ENCODE measurements at regions not wholly inside any gene's neighbourhood (a gene's known extent, or its start where the extent isn't known, plus 50 kb on each side); places are given as distances from the start of the nearest gene placed in this dataset.

DNA sequence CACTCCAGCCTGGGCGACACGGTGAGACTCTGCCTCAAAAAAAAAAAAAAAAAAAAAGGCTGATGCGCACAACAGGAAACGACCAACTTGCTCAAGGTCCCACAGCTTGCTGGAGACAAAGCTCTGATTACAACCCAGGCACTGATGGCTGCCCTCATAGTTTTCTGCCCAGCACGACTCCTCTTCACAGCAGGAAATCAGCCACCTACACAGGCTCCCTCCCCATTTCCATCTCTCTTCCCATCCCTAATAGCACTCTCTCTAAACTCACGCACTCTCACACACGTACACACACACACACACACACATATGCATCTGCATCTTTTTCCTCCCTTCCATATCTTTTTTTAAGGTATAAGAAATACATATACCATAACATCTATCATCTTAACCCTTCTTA, 153.5 kb upstream of the SOD1 start:
- Histone ChIP-seq H3K4me1 (ENCODE audit: control insufficient read depth, insufficient read depth, low read depth, low read length) (peaks cover 13% of the 10 kb centered on the region), H3K79me1 (replicated peaks; ENCODE audit: low read length, poor library complexity, severe bottlenecking) (no peaks in the 10 kb centered on the region), H3K4me3 (ENCODE audit: insufficient read depth in 1 of 2, low read depth in 1 of 2, low read length in 2 of 2) (no peak overlapping the region), H2BK15ac (ENCODE audit: low read depth, poor library complexity, severe bottlenecking) (no peak overlapping the region), H4K8ac (ENCODE audit: low read length) (no peak overlapping the region), H2AFZ (ENCODE audit: low read depth, low read length) (no peak overlapping the region), H2AK5ac (ENCODE audit: low read length, severe bottlenecking) (no peak overlapping the region), H3K9me3 (ENCODE audit: control insufficient read depth, low read length) (no peaks in the 10 kb centered on the region), H3K14ac (ENCODE audit: low read length in 2 of 2) (no peak overlapping the region), H3K27ac (ENCODE audit: low read length, poor library complexity, severe bottlenecking) (no peak overlapping the region), H2BK5ac (ENCODE audit: low read depth, low read length, poor library complexity, severe bottlenecking) (no peak overlapping the region), H3K18ac (ENCODE audit: low read depth in 1 of 2, low read length in 2 of 2) (no peak overlapping the region), H3K36me3 (ENCODE audit: control insufficient read depth in 1 of 2, insufficient read depth in 2 of 2, low read depth in 1 of 2, low read length in 2 of 2) (no peaks in the 10 kb centered on the region), H4K91ac (ENCODE audit: low read length) (no peak overlapping the region), H3K9ac (ENCODE audit: low read length) (no peak overlapping the region), H3K27me3 (ENCODE audit: control insufficient read depth in 1 of 2, insufficient read depth in 1 of 2, low read length in 2 of 2) (no peaks in the 10 kb centered on the region), H3K4me2 (ENCODE audit: low read length, poor library complexity, severe bottlenecking) (no peak overlapping the region), H3K4ac (ENCODE audit: low read depth in 1 of 2, low read length in 2 of 2) (no peak overlapping the region), H3K23ac (ENCODE audit: low read length in 2 of 2) (no peak overlapping the region), H2BK120ac (ENCODE audit: low read depth, low read length) (no peak overlapping the region), H2BK12ac (ENCODE audit: low read length in 2 of 2) (no peak overlapping the region)
- no peak for DNase-seq
- 78% methylated on average over 7 of the region's 7 CpGs for whole genome bisulfite sequencing

DNA sequence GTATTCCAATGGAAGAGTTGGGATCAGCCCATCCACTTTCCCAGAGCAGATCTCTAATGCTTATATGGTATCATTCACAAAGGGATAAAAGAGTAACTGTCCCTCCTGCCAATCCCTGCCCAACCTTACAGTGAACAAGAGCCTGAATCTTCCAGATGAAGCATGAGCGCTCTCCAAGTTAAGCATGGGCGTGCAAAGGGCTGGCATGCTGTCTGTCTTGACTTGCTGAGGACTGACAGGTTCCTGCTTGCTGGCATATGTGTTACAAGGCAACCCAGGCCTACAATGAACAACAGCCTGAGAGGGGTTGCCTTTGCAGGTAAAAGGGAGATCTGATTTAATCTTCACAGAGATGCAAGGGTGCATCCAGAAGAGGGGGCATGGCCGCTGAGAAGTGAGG, 155.6 kb upstream of the SOD1 start:
- H3K4ac ChIP-seq (ENCODE audit: low read depth in 1 of 2, low read length in 2 of 2), result no peak overlapping the region
- H2BK120ac ChIP-seq (ENCODE audit: low read depth, low read length), result no peak overlapping the region
- H4K8ac ChIP-seq (ENCODE audit: low read length), result no peak overlapping the region
- H3K4me3 ChIP-seq (ENCODE audit: insufficient read depth in 1 of 2, low read depth in 1 of 2, low read length in 2 of 2), result no peak overlapping the region
- no peak overlapping the region for H2BK12ac ChIP-seq (ENCODE audit: low read length in 2 of 2)
- H3K18ac ChIP-seq (ENCODE audit: low read depth in 1 of 2, low read length in 2 of 2), result no peak overlapping the region
- H3K36me3 ChIP-seq (ENCODE audit: control insufficient read depth in 1 of 2, insufficient read depth in 2 of 2, low read depth in 1 of 2, low read length in 2 of 2), result no peaks in the 10 kb centered on the region
- no peak overlapping the region for H2AFZ ChIP-seq (ENCODE audit: low read depth, low read length)
- H2AK5ac ChIP-seq (ENCODE audit: low read length, severe bottlenecking), result no peak overlapping the region
- DNase-seq, result no peak
- H3K14ac ChIP-seq (ENCODE audit: low read length in 2 of 2), result no peak overlapping the region
- H3K23ac ChIP-seq (ENCODE audit: low read length in 2 of 2), result no peak overlapping the region
- no peaks in the 10 kb centered on the region for H3K79me1 ChIP-seq (replicated peaks; ENCODE audit: low read length, poor library complexity, severe bottlenecking)
- H2BK15ac ChIP-seq (ENCODE audit: low read depth, poor library complexity, severe bottlenecking), result no peak overlapping the region
- 95% methylated on average over 3 of the region's 3 CpGs for WGBS
- H2BK5ac ChIP-seq (ENCODE audit: low read depth, low read length, poor library complexity, severe bottlenecking), result no peak overlapping the region
- no peaks in the 10 kb centered on the region for H3K27me3 ChIP-seq (ENCODE audit: control insufficient read depth in 1 of 2, insufficient read depth in 1 of 2, low read length in 2 of 2)
- H3K27ac ChIP-seq (ENCODE audit: low read length, poor library complexity, severe bottlenecking), result no peak overlapping the region
- H3K9me3 ChIP-seq (ENCODE audit: control insufficient read depth, low read length), result no peaks in the 10 kb centered on the region
- no peak overlapping the region for H4K91ac ChIP-seq (ENCODE audit: low read length)
- peaks cover 2% of the 10 kb centered on the region for H3K4me1 ChIP-seq (ENCODE audit: control insufficient read depth, insufficient read depth, low read depth, low read length)
- no peak overlapping the region for H3K9ac ChIP-seq (ENCODE audit: low read length)
- no peak overlapping the region for H3K4me2 ChIP-seq (ENCODE audit: low read length, poor library complexity, severe bottlenecking)

DNA sequence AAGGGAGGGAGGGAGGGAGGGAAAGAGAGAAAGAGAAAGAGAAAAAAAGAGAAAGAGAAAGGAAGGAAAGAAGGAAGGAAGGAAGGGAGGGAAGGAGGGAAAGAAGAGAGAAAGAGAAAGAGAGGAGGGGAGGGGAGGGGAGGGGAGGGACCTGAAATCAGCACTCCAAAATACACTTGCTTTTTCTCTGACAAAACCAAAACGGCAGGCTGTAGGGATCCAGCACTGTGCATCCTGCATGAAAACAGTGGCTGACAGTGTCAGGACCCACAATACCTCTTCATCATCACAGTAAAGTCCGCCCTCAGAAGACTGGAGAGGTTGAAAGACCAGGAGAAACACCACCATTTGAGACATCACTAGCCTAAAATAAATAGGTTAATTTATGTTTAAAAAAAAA, 156.0 kb upstream of the SOD1 start:
- Histone ChIP-seq H4K91ac (ENCODE audit: low read length) (no peak overlapping the region), H2AFZ (ENCODE audit: low read depth, low read length) (no peak overlapping the region), H3K4me1 (ENCODE audit: control insufficient read depth, insufficient read depth, low read depth, low read length) (peaks cover 2% of the 10 kb centered on the region), H2BK15ac (ENCODE audit: low read depth, poor library complexity, severe bottlenecking) (no peak overlapping the region), H3K27me3 (ENCODE audit: control insufficient read depth in 1 of 2, insufficient read depth in 1 of 2, low read length in 2 of 2) (peaks cover 0 to under 1% of the 10 kb centered on the region in 2 experiments), H3K4me3 (ENCODE audit: insufficient read depth in 1 of 2, low read depth in 1 of 2, low read length in 2 of 2) (no peak overlapping the region), H3K23ac (ENCODE audit: low read length in 2 of 2) (no peak overlapping the region), H2AK5ac (ENCODE audit: low read length, severe bottlenecking) (no peak overlapping the region), H3K9me3 (ENCODE audit: control insufficient read depth, low read length) (no peaks in the 10 kb centered on the region), H2BK120ac (ENCODE audit: low read depth, low read length) (no peak overlapping the region), H3K4ac (ENCODE audit: low read depth in 1 of 2, low read length in 2 of 2) (no peak overlapping the region), H2BK5ac (ENCODE audit: low read depth, low read length, poor library complexity, severe bottlenecking) (no peak overlapping the region), H4K8ac (ENCODE audit: low read length) (no peak overlapping the region), H3K79me1 (replicated peaks; ENCODE audit: low read length, poor library complexity, severe bottlenecking) (no peaks in the 10 kb centered on the region), H3K14ac (ENCODE audit: low read length in 2 of 2) (no peak overlapping the region), H3K9ac (ENCODE audit: low read length) (no peak overlapping the region), H2BK12ac (ENCODE audit: low read length in 2 of 2) (no peak overlapping the region), H3K4me2 (ENCODE audit: low read length, poor library complexity, severe bottlenecking) (no peak overlapping the region), H3K36me3 (ENCODE audit: control insufficient read depth in 1 of 2, insufficient read depth in 2 of 2, low read depth in 1 of 2, low read length in 2 of 2) (no peaks in the 10 kb centered on the region), H3K27ac (ENCODE audit: low read length, poor library complexity, severe bottlenecking) (no peak overlapping the region), H3K18ac (ENCODE audit: low read depth in 1 of 2, low read length in 2 of 2) (no peak overlapping the region)
- no peak for DNase-seq
- WGBS, result 90% methylated on average over 2 of the region's 2 CpGs

DNA sequence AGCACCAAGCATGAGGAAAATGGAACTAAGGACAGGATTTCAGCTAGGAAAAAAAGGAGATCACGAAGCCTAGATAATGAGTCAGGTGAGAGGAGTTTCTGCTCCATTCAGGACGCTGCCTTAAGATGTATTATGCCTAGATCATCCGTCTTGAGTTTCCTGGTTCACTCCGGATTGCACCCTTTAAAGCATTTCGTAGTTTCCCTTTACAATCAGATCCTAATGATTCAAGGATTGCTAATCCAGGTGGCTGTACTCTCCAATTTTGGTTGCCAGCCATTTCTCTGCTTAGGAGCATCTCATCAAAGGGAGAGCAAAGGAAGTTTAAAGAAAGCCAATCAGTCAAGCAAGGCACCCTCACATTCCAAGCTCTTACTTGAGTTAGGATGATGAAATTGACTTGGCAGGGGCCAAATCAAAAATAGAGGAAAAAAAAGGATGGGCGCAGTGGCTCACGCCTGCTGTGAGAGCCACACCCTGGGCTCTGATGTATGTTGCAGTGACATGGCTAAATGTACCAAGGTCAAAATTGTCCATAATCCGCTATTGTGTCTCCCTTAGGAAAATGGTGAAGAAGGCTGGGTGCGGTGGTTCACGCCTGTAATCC, 156.9 kb upstream of the SOD1 start:
- Histone ChIP-seq H3K4me1 (ENCODE audit: control insufficient read depth, insufficient read depth, low read depth, low read length) (peaks cover 2% of the 10 kb centered on the region), H2BK15ac (ENCODE audit: low read depth, poor library complexity, severe bottlenecking) (no peak overlapping the region), H2BK5ac (ENCODE audit: low read depth, low read length, poor library complexity, severe bottlenecking) (no peak overlapping the region), H3K23ac (ENCODE audit: low read length in 2 of 2) (no peak overlapping the region), H3K14ac (ENCODE audit: low read length in 2 of 2) (no peak overlapping the region), H4K91ac (ENCODE audit: low read length) (no peak overlapping the region), H3K4me2 (ENCODE audit: low read length, poor library complexity, severe bottlenecking) (no peak overlapping the region), H3K27me3 (ENCODE audit: control insufficient read depth in 1 of 2, insufficient read depth in 1 of 2, low read length in 2 of 2) (peaks cover 0 to 5% of the 10 kb centered on the region in 2 experiments), H2BK12ac (ENCODE audit: low read length in 2 of 2) (no peak overlapping the region), H3K79me1 (replicated peaks; ENCODE audit: low read length, poor library complexity, severe bottlenecking) (no peaks in the 10 kb centered on the region), H3K18ac (ENCODE audit: low read depth in 1 of 2, low read length in 2 of 2) (no peak overlapping the region), H3K27ac (ENCODE audit: low read length, poor library complexity, severe bottlenecking) (no peak overlapping the region), H3K36me3 (ENCODE audit: control insufficient read depth in 1 of 2, insufficient read depth in 2 of 2, low read depth in 1 of 2, low read length in 2 of 2) (no peaks in the 10 kb centered on the region), H2AK5ac (ENCODE audit: low read length, severe bottlenecking) (no peak overlapping the region), H2AFZ (ENCODE audit: low read depth, low read length) (no peak overlapping the region), H3K4me3 (ENCODE audit: insufficient read depth in 1 of 2, low read depth in 1 of 2, low read length in 2 of 2) (no peak overlapping the region), H3K4ac (ENCODE audit: low read depth in 1 of 2, low read length in 2 of 2) (no peak overlapping the region), H3K9ac (ENCODE audit: low read length) (no peak overlapping the region), H2BK120ac (ENCODE audit: low read depth, low read length) (no peak overlapping the region), H3K9me3 (ENCODE audit: control insufficient read depth, low read length) (no peaks in the 10 kb centered on the region), H4K8ac (ENCODE audit: low read length) (no peak overlapping the region)
- WGBS, result 90% methylated on average over 10 of the region's 10 CpGs
- DNase-seq, result no peak

Measured in mesenchymal stem cell (in vitro differentiated cells and primary cell).